Activated CD8-positive, alpha-beta memory T cell treated with anti-CD3 and anti-CD28 coated beads, Interleukin-2, amount 50 U/mL, for 4 hours (primary cell): ENCODE measurements at regions not wholly inside any gene's neighbourhood (a gene's known extent, or its start where the extent isn't known, plus 50 kb on each side); places are given as distances from the start of the nearest gene placed in this dataset.

Source experiments
- DNase-seq: peaks from one replicate; pipeline ENCODE4 v3.0.0-alpha.2; 2020

DNA sequence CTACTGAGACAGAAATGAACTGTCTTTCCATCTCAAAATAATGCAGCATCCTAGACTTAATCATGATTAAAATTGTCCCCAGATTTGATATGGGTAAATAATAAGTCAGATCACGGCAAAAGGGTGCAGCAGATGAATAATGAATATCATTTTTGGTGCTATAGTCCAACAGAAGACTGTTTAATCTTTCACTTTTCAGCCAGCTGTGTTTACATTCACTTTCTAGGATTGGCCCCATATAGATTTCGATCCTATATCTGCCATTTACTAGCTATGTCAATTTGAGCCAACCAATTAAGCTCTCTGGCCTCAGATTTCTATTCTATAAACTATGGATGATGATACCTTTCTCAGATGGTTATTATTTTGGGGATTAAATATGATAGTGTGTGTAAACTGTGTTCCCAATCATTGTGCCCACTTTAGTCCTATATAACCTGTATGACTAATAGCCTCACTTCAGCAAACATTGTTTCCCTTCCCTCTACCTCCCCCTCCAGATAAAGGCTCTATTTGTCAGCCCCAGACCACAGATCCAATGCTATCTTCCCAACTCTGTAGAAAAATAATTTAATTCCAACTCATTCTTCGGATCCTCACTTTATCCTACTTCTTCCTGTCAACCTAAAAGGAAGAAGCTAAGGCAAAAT lies 53.6 kb upstream of the NT5E start:
- DNase-seq = no peak

- no peak for DNase-seq
Measured at GRCh38 chr6:85395746-85396145, 54.1 kb upstream of the NT5E start.

- DNase-seq = no peak
Measured at GRCh38 chr6:85394853-85395538, 54.9 kb upstream of the NT5E start.

- no peak for DNase-seq
Measured at GRCh38 chr6:85394199-85394598, 55.7 kb upstream of the NT5E start.

- DNase-seq = no peak
Measured at GRCh38 chr6:85392379-85392778, 57.5 kb upstream of the NT5E start.

- no peak for DNase-seq
Measured at GRCh38 chr6:85390775-85391174, 59.1 kb upstream of the NT5E start.

DNA sequence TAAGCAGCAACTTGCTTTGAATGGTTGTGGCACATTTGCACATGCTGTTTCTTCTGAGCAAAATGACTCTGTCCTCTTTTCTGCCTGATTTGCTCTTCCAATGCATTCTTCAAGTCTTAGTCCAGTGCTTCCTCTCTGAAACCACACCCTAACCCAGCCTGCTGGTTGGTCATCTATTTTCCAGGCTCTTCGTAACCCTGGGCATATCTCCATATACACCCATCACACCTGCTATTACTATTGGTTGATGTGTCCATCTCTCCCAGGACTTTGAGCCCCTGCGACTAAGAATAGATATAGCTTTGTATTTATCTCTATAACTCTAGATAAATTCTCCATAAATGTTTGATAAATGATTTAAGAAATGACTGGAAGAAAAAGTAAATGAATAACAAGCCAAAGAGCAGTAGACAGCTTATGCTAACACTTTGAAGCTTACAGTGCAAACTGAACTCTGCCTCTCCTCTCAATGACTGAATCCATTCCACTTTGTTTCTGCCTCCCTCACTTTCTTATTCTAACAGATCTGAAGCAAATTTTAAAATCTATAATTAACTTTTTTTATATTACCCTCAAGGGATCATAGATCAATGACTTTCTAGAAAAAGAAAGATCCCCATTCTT lies 59.7 kb upstream of the NT5E start:
- no peak for DNase-seq

DNA sequence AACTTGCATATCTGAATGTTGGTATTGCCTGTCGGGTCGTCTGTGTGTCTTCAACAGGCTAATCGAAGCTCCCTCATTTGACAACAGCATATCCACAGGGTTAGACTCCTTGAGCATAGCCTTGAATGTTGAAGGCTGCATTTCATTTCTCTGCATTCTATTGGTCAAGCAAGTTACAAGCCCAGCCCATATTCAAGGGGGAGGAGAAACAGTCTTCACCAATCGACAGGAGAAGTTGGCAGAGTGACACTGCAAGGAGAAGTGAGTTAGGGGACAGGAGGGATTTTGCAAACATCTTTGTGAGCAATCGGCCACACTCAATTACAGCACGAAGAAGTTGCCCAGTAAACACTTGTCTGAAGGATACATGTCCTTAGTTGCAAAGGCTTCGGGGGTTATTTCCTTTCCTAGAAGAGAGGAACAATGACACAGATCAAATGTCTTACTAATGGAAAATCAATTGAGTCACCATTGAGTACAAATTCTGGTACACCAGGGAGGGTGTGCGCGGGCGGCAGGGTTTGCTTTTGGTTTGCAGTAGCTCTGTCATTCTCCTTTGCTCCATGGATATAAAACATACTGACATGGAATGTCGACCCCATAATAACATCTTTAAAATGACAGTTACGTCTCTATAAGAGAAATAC lies 60.6 kb upstream of the NT5E start:
- peak; percentile 31 for DNase-seq

GRCh38 chr6:85388531-85388930 lies 61.4 kb upstream of the NT5E start:
- DNase-seq = no peak

DNA sequence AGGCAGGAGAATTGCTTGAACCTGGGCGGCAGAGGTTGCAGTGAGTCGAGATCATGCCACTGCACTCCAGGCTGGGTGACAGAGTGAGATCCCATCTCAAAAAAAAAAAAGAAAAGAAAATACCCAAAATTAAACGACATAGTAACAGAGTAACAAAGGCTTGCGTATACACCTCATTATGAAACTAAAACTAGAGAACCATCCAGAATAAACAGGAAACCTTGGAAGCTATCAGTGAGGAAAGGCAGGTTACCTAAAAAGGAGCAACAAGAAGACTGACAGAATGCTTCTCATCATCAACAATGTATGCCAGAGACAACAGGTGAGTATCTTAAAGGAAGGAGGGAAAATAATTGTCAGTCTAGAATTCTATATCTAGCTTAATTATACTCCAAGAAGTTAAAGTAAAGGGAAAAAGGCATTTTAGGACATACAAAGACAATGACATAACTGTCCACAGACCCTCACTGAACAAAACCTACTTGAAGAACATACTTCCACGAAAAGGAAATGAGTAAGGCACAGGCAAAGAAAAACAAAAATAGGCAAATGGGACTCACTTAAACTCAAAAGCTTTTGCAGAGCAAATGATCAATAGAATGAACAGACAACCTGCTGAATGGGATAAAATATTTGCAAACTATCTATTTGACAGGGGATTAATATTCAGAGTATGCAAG lies 64.1 kb upstream of the NT5E start:
- no peak for DNase-seq

- DNase-seq = no peak
Measured at GRCh38 chr6:85383042-85383441, 66.8 kb upstream of the NT5E start.

DNA sequence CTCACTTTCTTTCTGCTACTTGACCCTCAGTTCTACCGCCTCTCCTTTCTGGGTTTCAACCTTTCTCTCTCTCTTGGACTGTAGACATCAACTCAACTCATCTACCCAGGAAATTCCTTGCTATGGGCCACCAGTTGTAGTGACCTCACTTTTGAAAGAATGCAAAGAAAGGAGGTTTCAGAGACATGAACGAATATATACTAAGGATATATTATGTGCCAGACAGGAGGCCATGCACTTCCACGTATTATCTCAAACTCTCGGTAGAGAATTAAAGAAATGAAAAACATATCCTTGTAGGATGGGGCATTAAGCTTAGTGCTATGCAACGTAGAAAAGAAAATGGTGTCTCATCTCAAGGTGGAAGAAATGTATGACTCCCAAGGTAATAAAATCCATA lies 67.3 kb upstream of the NT5E start:
- no peak for DNase-seq

DNA sequence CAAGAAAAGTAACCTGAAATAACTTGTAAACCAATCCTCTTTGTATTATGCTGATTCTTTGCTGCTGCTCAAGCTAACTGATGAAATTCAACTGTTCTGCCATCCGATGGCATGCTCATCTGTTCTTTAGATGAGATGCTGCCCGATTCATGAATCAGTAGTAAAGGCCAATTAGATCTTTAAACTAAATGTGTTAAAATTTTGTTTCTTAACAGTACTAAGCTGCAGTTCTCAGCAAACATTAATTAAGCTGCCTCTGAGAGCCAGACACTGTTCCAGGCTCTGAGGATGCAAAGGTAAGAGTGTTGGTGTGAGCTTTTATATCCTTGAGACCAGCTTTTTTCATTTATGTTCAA lies 77.0 kb upstream of the NT5E start:
- no peak for DNase-seq

DNA sequence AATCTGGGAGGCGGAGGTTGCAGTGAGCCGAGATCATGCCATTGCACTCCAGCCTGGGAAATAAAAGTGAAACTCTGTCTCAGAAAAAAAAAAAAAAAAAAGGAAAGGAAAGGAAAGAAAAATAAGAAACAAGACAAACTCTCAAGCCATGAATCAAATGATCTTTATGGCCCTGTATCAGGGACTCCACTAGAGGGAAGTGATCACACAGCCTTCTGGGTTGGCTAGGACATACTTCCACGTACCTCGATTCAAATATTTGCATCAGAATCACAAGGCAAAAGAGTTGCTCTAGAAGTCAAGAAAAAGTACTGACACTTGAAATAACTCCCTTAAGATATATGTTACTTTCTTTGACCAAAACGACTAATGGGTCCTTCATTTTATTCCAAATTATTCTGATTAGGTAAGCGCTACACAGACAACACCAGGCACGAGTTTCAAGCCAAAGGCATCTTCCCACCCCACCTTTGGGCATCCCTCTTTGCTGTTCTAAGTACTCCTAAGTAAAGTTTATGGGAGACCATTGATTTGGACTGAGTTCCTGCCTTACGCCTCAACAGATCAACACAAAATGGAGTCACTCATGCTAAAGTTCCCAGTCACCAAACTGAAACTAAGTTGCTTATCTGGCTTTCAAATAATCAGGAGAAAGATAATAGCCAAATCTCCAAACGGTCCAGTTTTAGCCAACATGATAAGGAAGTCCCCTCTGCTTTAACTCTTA lies 77.5 kb upstream of the NT5E start:
- no peak for DNase-seq

GRCh38 chr6:85368631-85369030 lies 81.3 kb upstream of the NT5E start:
- DNase-seq = no peak

GRCh38 chr6:85364344-85364743 lies 85.5 kb upstream of the NT5E start:
- no peak for DNase-seq

- no peak for DNase-seq
Measured at GRCh38 chr6:85363870-85364269, 86.0 kb upstream of the NT5E start.

GRCh38 chr6:85362652-85363310 lies 87.1 kb upstream of the NT5E start:
- DNase-seq = no peak

- no peak for DNase-seq
Measured at GRCh38 chr6:85361643-85362014, 88.3 kb upstream of the NT5E start.

DNA sequence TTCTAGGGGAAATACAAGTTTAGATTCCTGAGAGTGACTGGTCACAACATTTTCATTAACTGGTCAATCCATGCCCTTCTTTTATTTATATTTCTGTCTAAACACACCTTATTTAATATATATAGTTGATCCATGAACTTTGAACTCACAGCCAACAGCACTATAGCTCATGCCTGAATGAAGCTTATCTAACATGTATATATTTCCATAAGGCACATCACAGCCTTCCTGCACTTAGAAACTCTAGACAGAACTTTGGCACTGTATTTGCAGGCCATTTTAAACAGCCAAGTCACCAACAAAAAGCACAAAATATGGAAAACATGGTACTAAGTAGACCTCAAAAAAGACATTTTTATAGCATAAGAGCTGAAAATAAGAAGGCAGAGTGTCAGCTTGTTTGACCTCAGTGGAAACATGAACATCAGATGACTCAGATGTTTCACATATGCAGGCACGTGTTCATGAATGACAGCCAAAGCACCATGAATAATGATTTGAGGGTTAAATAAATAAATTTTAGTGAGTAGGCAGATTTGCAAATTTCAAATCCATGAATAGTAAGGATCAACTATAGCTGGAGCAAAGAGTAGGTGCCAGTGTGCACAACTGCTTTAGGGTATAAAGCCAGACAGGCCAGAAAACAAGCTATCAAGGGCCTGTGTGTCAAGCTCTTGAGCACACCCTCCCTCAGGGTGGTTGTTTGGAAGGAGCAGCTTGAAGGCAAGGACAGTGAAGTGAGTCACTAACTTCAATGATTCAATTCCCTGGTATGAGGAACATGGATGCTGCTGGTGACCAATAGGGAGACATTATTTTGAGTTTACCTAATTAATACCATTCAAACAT lies 88.9 kb upstream of the NT5E start:
- no peak for DNase-seq

GRCh38 chr6:85357651-85358050 lies 92.2 kb upstream of the NT5E start:
- DNase-seq = no peak
